ENCODE measurements at regions not wholly inside any gene's neighbourhood (a gene's known extent, or its start where the extent isn't known, plus 50 kb on each side); places are given as distances from the start of the nearest gene placed in this dataset.
A peak's percentile ranks its signal among the peaks of the same experiment; 100 is the strongest.

DNA sequence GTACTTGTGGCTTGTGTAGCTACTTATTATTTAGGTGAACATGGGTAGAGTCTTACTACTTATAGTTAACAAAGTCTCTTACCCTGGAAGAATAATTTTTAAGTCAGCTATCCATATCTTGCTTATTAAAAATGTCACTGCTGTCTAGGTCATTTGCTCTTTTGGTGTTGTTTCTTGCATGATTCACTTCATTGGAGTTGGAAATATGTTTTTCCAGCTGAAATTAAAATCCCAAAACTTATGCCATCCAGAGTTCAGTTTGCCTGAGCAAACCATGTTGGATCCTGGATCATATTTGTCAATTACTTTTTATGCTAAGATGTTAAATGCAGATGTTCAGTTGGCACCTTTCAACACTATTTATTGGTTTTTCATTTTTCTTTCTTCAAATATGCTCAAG is 421.0 kb upstream of the RBMS3 start:
- Histone ChIP-seq H2AFZ (ENCODE audit: low read length) (no peak overlapping the region), H3K4me1 (ENCODE audit: control insufficient read depth, extremely low read depth, insufficient read depth, low read length) (no peaks in the 10 kb centered on the region), H3K27ac (ENCODE audit: insufficient read depth, low read length) (no peak overlapping the region), H3K36me3 (ENCODE audit: control insufficient read depth, insufficient read depth, low read length) (no peaks in the 10 kb centered on the region), H3K27me3 (ENCODE audit: control insufficient read depth, insufficient read depth, low read length) (no peaks in the 10 kb centered on the region), H3K4me2 (ENCODE audit: extremely low read depth, insufficient read depth, low read length) (no peak overlapping the region), H3K79me2 (ENCODE audit: control insufficient read depth, insufficient read depth, low read length) (no peaks in the 10 kb centered on the region), H3K9me3 (ENCODE audit: control insufficient read depth, insufficient read depth, low read depth, low read length) (no peaks in the 10 kb centered on the region), H3K4me3 (replicated peaks in 1 of 4; ENCODE audit: control extremely low read depth in 1 of 4, insufficient read depth in 1 of 4, low read depth in 3 of 4, low read length in 4 of 4) (no peak overlapping the region), H4K20me1 (ENCODE audit: control insufficient read depth, extremely low read depth, insufficient read depth, low read length) (no peaks in the 10 kb centered on the region), H3K9ac (ENCODE audit: insufficient read depth, low read length) (no peak overlapping the region)
- peak in 1 of 2 donors; percentile 4 for DNase-seq (ENCODE audit: low read depth in 2 of 2)
- TF ChIP-seq, protein P1, sequence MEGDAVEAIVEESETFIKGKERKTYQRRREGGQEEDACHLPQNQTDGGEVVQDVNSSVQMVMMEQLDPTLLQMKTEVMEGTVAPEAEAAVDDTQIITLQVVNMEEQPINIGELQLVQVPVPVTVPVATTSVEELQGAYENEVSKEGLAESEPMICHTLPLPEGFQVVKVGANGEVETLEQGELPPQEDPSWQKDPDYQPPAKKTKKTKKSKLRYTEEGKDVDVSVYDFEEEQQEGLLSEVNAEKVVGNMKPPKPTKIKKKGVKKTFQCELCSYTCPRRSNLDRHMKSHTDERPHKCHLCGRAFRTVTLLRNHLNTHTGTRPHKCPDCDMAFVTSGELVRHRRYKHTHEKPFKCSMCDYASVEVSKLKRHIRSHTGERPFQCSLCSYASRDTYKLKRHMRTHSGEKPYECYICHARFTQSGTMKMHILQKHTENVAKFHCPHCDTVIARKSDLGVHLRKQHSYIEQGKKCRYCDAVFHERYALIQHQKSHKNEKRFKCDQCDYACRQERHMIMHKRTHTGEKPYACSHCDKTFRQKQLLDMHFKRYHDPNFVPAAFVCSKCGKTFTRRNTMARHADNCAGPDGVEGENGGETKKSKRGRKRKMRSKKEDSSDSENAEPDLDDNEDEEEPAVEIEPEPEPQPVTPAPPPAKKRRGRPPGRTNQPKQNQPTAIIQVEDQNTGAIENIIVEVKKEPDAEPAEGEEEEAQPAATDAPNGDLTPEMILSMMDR (conservative IDR thresholded peaks at IDR 0.05 in 1 of 2, IDR thresholded peaks at IDR 0.05 in 1 of 2; ENCODE audit: low read depth in 1 of 2, low read length in 2 of 2), result no peak
- TF ChIP-seq EZH2 (IDR thresholded peaks at IDR 0.05; ENCODE audit: low read length, missing control alignments), result no peak

- Histone ChIP-seq H3K36me3 (ENCODE audit: control insufficient read depth, insufficient read depth, low read length) (no peaks in the 10 kb centered on the region), H3K9me3 (ENCODE audit: control insufficient read depth, insufficient read depth, low read depth, low read length) (no peaks in the 10 kb centered on the region), H3K27me3 (ENCODE audit: control insufficient read depth, insufficient read depth, low read length) (no peaks in the 10 kb centered on the region), H3K4me3 (replicated peaks in 1 of 4; ENCODE audit: control extremely low read depth in 1 of 4, insufficient read depth in 1 of 4, low read depth in 3 of 4, low read length in 4 of 4) (no peak overlapping the region), H3K4me1 (ENCODE audit: control insufficient read depth, extremely low read depth, insufficient read depth, low read length) (no peaks in the 10 kb centered on the region), H2AFZ (ENCODE audit: low read length) (no peak overlapping the region), H3K4me2 (ENCODE audit: extremely low read depth, insufficient read depth, low read length) (no peak overlapping the region), H4K20me1 (ENCODE audit: control insufficient read depth, extremely low read depth, insufficient read depth, low read length) (no peaks in the 10 kb centered on the region), H3K79me2 (ENCODE audit: control insufficient read depth, insufficient read depth, low read length) (no peaks in the 10 kb centered on the region), H3K9ac (ENCODE audit: insufficient read depth, low read length) (no peak overlapping the region), H3K27ac (ENCODE audit: insufficient read depth, low read length) (no peak overlapping the region)
- DNase-seq (ENCODE audit: low read depth in 2 of 2), result peak; percentile 9 to 43
- TF ChIP-seq EZH2 (IDR thresholded peaks at IDR 0.05; ENCODE audit: low read length, missing control alignments), result no peak
- TF ChIP-seq, protein P1 (conservative IDR thresholded peaks at IDR 0.05 in 1 of 2, IDR thresholded peaks at IDR 0.05 in 1 of 2; ENCODE audit: low read depth in 1 of 2, low read length in 2 of 2), result no peak
Measured at GRCh38 chr3:28860307-28860706, 420.6 kb upstream of the RBMS3 start.

DNA sequence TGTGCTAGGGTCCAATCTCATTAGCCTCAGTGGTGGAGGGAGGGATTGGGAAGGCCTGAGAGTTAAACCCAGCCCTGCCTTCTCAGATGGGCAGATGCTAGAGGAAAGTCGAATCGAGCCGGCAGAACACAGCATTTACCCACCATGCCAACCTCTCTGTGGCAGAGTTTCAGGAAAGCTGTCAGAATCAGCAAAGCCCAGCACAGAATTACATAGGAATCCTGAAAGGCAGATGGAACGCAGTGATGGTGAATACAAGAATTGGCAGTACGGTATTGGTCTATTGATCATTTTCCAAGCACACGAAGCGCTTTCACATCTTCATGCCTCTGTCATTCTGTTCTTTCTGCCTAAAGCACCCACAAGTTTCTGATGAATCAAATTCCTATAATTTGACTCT is 417.7 kb upstream of the RBMS3 start:
- DNase-seq (ENCODE audit: low read depth in 2 of 2), result no peak
- Histone ChIP-seq H3K4me2 (ENCODE audit: extremely low read depth, insufficient read depth, low read length) (no peak overlapping the region), H3K27ac (ENCODE audit: insufficient read depth, low read length) (no peak overlapping the region), H3K9ac (ENCODE audit: insufficient read depth, low read length) (no peak overlapping the region), H3K4me3 (replicated peaks in 1 of 4; ENCODE audit: control extremely low read depth in 1 of 4, insufficient read depth in 1 of 4, low read depth in 3 of 4, low read length in 4 of 4) (no peak overlapping the region), H3K27me3 (ENCODE audit: control insufficient read depth, insufficient read depth, low read length) (no peaks in the 10 kb centered on the region), H3K9me3 (ENCODE audit: control insufficient read depth, insufficient read depth, low read depth, low read length) (no peaks in the 10 kb centered on the region), H3K4me1 (ENCODE audit: control insufficient read depth, extremely low read depth, insufficient read depth, low read length) (no peaks in the 10 kb centered on the region), H4K20me1 (ENCODE audit: control insufficient read depth, extremely low read depth, insufficient read depth, low read length) (no peaks in the 10 kb centered on the region), H3K36me3 (ENCODE audit: control insufficient read depth, insufficient read depth, low read length) (no peaks in the 10 kb centered on the region), H2AFZ (ENCODE audit: low read length) (no peak overlapping the region), H3K79me2 (ENCODE audit: control insufficient read depth, insufficient read depth, low read length) (no peaks in the 10 kb centered on the region)
- TF ChIP-seq, protein P1 (conservative IDR thresholded peaks at IDR 0.05 in 1 of 2, IDR thresholded peaks at IDR 0.05 in 1 of 2; ENCODE audit: low read depth in 1 of 2, low read length in 2 of 2), result no peak
- TF ChIP-seq EZH2 (IDR thresholded peaks at IDR 0.05; ENCODE audit: low read length, missing control alignments), result no peak

All from fibroblast of lung (primary cell).